Stimulated activated CD8-positive, alpha-beta memory T cell treated with anti-CD3 and anti-CD28 coated beads, Interleukin-4, amount 100 ng/mL, for 48 hours (primary cell): ENCODE measurements at regions not wholly inside any gene's neighbourhood (a gene's known extent, or its start where the extent isn't known, plus 50 kb on each side); places are given as distances from the start of the nearest gene placed in this dataset.
"Not testable (repeated sequence)": the region's sequence is repeated elsewhere in the genome, so short reads cannot be mapped to it uniquely, and the experiment has no call there.

ENCODE experiments used
- DNase-seq: peaks from one replicate; pipeline ENCODE4 v3.0.0-alpha.2; 2020

DNA sequence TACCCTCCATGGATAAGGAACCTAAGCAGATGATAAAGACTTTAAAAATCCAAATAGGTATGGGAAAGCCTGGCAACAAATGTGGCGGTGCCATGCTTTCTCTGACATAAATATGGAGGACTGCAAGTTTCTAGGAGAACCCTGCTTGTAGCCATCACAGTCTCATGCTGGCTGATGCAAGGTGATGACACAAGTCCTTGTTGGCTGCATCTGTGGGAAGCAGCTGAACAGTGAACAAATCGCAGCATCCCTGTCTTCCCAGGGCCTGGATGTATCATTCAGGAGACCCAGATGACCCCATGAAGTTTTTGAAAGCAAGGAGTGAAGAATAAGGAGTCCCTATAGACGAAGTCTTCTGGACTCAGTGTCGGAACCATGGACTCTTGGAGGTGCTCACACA is 234.4 kb upstream of the HS3ST1 start:
- no peak for DNase-seq

DNA sequence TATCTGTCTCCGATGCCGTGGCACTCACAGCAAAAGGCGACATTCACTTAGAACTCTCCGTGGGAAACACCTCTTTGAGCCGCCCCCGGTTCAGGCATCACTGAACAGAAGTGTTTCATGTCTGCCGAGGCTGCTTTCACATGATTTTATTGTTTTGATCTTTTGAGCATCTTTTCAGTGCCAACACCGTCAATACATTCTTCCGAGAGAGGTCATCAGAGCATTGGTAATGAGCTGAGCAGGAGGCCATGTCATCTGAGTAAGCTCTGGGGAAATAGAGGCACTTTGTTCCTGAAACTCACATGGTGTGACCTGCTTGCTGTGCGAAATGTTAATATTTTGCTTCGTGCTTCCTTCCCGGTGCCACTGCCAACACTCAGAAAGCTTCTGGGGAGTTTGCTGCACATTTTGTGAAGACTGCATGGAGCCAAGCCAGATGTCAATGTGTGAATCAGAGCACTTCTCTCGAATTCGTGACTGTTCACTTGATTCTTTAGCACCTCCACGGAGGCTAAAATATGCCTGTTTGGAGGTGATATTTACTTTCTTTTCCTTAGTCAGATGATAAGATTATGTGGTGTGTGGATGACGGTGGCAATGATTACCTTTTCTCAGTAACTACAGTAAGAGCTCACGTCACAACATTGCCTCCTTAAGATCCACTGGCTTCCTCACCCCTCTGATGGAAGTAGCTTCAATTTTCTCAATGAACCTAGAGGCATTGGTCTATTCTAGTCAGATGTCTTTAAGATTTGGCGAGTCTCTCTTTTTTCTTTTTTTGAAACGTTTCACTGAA is 222.3 kb upstream of the HS3ST1 start:
- no peak for DNase-seq

DNA sequence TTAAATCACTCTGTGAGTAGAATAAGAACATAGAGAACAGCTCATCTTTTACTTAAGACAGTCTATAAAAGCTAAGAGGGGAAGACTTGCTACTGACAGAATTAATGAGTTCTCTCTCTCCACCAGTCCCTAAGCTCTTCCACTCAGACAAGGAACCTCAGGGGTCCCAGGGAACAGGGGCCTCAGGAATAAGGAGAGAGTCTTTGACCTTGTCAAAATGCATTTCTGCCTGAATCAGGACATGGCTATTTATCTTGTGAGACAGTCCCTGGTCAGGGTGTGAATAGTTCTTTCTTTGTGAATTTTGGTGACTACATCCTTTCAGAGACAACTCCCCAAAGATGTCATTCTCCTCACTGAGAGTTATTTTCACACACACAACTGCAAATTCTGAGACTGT is 218.7 kb upstream of the HS3ST1 start:
- no peak for DNase-seq

DNA sequence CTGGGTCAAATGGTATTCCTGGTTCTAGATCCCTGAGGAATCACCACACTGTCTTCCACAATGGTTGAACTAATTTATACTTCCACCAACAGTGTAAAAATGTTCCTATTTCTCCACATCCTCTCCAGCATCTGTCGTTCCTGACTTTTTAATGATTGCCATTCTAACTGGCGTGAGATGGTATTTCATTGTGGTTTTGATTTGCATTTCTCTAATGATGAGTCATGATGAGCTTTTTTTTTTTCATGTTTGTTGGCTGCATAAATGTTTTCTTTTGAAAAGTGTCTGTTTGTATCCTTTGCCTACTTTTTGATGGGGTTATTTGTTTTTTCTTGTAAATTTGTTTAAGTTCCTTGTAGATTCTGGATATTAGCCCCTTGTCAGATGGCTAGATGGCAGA is 214.4 kb upstream of the HS3ST1 start:
- not testable (repeated sequence) for DNase-seq

DNA sequence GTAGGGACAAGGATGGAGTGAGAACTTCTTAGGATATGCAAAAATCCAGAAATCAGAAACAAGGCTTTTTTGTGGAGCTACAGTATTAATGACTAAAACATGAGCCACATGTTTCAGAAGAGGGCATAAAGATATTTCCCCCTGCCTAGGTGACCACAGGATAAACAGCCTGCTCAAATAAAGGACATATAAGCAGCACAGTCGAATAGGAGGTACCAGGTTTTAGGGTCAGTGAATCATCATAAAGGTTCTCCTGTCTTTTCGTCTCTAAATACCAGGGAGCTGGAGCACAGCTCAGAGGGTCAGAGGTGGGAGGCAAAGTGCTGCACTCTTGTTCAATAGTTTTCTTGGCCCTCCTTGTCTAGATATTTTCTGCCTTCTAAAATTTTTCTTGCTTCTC is 211.9 kb upstream of the HS3ST1 start:
- no peak for DNase-seq

DNA sequence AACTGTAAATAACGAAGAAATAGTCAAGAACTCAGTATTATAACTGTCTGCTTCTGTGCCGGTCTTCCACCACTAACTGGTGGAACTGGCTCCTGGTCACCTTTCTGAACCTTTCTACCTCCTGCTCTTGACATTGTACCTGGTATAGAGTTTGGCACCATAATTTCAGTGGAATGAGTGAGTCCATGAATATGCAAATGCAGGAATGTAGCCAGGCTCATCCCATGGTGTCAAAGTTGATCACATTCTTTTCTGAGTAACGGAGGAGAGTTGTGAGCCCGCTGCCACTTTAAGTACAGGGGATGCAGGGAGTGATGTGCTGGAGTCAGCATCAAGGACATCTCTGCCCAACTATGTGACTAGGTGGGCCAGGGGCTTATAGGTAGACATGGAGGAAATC is 207.9 kb upstream of the HS3ST1 start:
- no peak for DNase-seq

DNA sequence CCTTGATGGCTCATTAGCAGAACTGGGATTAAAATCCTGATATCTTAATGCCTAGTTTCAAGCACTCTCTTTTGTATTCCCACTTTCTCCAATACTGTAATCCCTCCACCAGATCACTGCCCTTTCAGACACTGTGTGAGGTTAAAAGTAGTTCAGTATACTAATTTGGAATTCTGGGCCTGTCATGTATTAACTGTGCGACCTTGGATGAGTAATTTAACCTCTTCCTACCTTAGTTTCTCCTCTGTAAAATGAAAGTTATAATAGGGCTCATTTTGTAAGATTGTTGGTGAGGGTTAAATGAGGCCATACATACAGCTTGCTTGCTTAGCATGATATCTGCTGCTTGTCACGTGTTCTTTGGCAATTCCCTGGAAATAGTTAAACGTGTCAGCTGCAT is 207.3 kb upstream of the HS3ST1 start:
- no peak for DNase-seq

DNA sequence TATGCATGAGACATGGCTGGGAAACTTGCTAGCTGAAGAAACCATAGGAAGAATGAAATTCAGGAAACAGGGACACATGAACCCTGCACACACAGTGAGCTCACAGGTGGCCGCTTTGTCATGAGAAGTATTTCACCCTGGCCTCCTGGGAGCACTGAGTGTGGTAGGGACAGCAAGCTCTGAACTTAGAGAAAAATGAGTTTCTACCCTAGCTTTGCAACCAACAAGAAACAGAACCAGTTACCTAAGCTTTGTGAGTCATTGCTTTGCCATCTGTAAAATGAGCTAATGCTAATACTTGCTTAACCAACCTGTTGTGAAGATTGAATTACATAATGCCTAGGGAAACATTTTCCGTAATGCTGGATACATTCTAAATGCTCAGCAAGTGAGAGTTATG is 206.6 kb upstream of the HS3ST1 start:
- no peak for DNase-seq

DNA sequence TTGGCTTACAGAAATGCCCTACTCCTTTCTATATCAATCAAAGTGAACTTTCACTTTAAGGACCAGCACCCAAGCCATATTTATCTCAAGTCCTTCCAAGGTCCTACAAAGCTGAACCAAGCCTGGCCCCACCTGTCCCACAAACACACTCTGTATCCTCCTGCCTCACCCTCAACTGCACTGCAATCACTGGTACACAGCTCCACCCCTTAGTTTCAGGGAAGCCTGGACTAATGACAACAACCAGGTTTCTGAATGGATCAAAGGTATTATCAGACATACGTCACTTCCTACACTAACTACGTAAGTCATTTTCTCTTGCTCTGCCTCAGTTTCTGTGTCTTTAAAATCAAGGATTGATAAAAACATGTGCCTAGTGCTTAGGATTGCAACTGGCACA is 205.6 kb upstream of the HS3ST1 start:
- DNase-seq: no peak

DNA sequence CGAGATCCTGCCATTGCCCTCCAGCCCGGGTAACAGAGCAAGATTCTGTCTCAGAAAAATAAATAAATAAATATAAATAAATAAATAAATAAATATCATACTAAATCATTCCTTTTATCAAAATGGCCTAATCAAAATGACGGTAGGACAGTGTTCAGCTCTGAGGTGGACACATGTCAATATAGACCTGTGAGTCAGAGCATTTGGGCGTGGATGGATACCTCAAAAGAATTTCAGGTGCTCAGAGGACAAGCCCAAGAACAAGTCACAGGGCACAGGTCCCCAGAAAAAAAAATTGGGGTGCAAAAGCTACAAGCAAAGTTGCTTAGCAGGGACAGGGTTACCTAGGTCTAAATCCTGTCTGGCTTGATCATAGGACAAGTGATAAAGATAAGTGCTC is 204.7 kb upstream of the HS3ST1 start:
- no peak for DNase-seq

DNA sequence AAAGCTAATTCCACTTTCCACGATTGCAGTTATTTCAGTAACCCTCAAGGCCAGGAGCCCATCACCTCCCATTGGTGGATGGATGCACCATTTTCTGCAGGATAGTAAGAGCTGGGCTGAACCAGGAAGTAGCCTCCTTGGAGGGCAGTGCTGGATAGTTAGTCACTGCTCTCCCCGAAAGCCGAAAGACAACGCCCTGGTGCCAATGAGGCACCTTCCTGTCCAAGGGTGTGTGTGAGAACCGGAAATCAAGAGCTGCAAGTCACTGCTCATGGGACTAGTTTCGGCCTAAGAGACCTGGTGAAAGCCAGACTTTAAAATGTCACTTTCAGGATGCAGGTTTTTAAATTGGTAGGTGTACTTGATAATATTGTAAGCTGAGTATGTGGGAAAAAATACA is 203.8 kb upstream of the HS3ST1 start:
- no peak for DNase-seq

DNA sequence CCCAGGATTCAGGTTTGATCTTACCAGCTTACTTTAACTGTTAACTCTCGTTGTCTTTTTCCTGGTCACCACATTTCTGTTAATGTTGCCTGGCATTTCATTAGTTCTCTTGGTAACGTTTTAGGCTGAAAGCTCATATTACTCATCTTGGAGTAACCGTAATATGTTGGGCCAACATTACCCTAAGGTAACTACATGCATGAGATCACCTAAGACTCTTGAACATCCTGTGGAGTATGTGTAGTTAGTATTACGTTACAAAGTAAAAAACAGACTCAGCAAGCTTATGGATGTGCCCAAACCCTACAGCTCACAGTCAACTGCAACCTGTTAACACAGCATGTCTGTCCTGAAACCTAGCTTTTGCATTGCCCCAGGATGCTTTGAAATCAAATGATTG is 203.3 kb upstream of the HS3ST1 start:
- DNase-seq: no peak

DNA sequence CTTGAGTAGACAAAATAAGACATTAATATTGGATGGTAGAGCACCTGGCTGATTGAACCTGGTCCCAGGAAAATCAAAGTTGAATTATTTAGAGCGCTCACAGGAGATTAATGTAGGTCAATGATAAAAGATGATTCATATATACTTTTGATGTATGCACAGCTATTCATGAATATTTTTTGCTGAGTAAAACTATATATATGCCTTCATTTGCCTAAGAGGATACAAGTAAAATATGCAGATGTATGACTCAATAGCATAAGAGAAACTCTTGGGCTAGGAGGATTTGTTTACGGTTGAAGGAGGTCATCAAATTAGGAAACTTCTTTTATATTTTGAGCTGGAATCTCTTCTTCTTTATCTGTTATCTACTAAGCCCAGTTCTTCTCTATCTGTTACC is 202.7 kb upstream of the HS3ST1 start:
- DNase-seq: no peak

DNA sequence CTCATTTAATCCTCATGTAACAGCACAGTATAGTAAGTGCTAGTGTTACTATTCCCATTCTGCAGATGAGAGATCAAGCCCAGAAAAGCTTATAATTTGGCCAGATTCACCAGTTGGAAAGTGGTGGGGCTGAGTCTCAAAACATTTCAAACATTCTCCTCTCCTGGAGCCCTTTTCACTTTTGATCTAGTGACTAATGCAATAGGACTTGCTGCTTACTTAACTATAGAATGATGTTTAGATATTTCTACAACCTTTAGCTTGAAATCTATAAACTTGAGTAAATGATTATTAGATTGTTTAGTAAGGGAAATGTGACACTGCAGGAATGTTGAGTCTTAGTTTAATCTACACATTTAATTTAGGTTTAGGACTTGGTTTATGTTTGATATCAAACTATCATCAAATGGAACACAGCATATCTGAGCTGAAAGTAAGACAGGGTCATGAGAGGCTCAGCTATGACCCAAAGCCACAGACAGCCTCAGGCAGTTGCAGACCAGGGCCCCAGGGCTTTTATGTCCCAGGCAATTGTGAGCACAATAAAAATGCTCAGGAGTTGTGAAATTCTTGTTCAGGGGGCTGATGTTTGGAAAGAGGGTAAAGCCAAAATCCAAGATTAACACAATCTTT is 199.5 kb upstream of the HS3ST1 start:
- DNase-seq: no peak

DNA sequence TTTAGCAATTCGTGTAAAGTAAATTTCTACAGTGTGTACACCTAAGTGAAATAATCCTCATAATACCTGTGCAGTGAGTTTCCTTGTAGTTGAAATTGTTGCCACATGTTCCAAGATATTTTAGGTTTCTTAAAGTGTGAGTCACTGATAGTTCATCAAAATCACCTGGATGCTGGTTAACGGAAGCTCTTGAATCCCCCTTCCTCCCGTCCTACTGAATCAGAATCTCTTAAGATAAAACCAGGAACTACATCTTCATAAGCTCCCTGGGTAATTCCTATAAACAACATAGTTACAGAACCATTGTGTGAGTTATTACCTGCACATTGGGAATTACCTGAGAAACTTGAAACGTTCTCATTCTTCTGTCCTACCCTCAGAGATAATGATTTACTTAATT is 197.4 kb upstream of the HS3ST1 start:
- DNase-seq: no peak

DNA sequence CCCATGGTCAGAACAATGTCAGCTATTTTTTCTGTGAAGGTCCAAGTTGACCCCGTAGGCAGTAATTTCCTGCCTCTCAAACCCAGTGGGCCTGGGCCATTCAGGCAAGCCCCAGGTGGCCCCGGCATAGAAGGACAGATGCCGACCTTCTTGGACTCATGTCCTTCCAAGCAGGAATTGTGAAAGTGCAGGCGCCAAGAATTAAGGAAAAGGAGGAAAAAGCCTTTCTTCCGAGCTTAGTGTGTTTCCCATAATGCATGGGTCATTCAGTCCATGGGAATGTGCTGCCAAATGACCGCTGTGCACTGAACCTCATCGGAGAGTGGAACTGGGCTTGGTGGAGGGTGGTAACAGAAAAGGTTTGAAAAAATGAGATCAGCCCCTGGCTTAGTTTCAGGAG is 196.5 kb upstream of the HS3ST1 start:
- DNase-seq: no peak

DNA sequence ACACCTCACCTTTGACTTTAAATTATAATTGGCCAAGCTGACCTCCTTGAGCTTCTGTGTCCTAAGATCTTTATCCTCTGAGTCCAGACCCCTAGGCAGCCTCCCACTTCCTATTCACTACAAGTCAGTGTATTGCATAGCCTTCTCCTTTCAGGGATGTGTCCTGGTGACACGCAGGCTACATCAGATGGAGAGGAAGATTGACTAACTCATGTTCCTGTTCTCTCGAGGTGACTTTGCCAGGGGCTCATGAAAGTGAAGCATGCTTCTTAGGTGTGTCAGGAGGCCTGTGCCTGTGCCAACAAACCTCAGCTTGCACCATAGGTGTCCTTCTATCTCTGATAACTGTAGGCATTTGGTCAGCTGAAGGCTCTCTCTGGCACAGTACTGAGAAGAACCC is 195.7 kb upstream of the HS3ST1 start:
- DNase-seq: no peak

DNA sequence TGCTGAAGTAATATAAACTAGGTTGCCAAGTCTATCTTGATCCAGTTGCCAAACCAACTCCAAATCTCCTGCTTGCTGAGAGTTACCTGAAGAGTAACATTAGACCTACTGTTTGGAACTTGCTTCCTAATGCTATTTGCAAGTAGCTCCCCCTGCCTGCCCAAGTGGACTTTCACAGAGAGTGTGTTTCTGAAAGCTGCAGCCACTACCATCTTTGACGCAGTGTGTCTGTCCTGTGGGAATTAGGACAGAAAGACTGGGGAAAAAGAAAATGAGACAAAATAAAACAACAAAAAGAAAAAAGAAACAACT is 195.0 kb upstream of the HS3ST1 start:
- no peak for DNase-seq

DNA sequence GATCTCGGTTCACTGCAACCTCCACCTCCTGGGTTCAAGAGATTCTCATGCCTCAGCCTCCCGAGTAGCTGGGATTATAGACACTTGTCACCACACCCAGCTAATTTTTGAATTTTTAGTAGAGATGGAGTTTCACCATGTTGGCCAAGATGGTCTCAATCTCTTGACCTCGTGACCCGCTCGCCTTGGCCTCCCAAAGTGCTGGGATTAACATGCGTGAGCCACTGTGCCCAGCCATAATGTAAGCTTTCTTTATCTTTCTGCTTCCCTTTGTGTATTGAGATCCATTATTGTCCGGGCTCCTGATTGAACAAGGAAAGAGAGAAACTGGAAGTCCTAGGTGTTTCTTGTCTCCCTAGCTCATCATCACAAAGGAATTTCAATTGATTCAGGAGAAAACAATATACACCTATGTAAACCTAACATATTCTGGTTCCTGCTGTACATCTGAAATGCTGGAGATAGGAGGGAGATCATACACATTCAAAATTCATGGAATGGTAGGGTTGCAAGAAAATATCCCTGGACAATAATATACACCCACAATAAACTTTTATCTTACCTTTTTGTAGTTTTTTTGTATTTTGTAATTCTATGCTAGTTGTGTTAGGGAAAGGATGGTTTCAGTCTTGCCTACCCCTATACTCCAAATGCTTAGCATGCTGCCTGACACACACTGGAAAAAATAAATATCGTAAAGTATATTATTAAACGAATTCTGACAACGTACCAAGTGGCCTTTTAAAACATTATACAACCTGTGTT is 194.4 kb upstream of the HS3ST1 start:
- DNase-seq: no peak

DNA sequence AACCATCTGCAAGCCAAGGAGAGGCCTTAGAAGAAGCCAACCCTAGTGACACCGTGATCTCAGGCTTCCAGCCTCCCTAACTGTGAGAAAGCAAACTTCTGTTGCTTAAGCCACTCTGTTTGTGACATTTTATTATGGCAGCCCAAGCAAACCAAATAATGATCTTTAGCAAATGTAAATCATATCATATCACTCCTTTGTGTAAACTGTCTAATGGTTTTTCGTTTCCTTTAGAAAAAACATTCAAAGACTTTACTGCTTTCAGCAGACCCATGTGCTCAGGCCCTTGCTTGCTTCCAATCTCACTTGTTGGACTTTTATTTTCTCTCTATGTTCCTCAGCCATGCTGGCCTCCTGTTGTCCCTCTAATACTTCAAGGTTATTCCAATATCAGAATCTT is 192.2 kb upstream of the HS3ST1 start:
- no peak for DNase-seq

DNA sequence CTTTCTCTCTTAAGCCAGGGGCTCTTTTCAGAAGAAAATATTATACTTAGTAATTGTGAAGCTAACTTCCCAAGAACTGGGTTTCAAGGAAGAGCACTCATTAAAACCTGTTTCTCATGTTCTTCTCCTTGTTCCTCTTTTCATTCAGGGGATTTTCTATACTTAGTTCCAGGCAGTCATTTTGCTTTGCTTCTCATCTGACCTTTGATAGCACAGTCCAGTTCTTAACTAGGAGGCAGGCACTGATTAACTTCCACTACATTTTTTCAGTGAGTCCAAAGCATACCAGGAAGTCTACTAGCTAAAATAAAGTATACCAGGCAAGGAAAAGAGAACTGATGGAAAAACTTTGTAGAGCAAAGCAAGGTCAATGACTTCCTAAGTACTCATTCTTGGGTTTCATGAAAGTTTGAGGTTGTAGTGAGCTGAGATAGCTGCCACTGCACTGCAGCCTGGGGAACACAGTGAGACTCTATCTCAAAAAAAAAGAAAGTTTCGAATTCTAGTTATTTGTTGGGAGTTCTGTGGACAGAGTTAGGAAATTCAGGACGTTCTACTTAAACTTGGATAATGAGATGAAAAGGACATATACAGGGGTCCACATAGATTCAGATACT is 190.1 kb upstream of the HS3ST1 start:
- DNase-seq: no peak

DNA sequence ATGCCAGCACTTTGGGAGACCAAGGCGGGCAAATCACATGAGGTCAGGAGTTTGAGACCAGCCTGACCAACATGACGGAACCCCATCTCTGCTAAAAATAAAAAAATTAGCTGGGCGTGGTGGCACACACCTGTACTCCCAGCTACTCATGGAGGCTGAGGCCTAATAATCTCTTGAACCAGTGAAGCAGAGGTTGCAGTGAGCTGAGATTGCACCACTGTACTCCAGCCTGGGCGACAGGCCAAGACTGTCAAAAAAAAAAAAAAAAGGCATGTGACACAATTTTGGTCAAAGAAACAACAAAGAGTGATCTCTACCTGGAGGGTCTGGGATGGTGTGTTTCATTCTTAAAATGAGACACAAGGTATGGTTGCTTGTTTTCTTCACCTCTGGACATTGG is 188.2 kb upstream of the HS3ST1 start:
- no peak for DNase-seq

DNA sequence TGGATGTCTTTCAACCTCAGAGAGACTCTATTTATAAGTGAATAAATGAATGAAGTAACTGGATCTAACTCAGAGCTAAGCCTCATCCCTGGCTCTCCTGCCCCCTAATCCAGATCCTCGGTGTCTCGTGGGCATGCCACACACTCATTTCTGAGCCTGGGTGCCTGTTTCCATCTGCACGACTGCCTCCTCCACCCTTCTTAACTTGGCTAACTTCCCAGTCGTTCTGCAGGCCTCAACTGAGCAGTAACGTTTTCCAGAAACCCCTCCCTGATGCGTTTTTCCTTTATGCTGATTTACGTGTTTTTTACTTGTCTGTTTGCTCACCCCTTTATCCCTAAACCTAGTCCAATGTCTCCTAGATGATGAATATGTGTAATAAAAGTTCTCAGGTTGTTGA is 186.9 kb upstream of the HS3ST1 start:
- DNase-seq: no peak

DNA sequence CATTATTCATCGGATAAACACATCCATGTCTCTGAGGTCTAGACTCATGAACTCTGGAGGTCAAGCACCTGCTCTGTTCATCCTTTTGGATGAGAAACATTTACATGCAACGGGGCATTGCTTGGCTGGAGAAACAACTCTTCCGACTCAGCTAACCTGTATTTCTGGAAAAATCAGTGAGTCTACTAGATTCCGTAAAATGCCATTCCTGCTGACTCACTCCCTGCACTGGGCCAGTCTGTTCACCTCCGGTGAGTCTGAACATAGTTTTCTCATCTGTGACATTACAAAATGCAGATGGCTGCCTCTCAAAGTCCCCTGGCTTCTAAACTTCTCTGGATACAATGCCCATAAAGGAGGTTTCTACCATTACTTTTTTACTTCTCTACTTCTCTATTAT is 185.7 kb upstream of the HS3ST1 start:
- DNase-seq: no peak
